NCI-H748 (cell line): ENCODE measurements at regions not wholly inside any gene's neighbourhood (a gene's known extent, or its start where the extent isn't known, plus 50 kb on each side); places are given as distances from the start of the nearest gene placed in this dataset.

Source experiments
- DNase-seq: peaks from one replicate; lab custom pipeline; 2025; ENCODE audit not compliant: unreplicated experiment; lab: John Stamatoyannopoulos, UW

GRCh38 chr1:165147799-165148198, 208.7 kb downstream of the LMX1A start:
- no peak for DNase-seq

GRCh38 chr1:165144757-165145397, 211.6 kb downstream of the LMX1A start:
- peak; percentile 75 for DNase-seq

- peak; percentile 45 for DNase-seq
Measured at GRCh38 chr1:165143437-165144065, 213.0 kb downstream of the LMX1A start.

GRCh38 chr1:165138960-165139359, 217.6 kb downstream of the LMX1A start:
- DNase-seq, result no peak

- DNase-seq, result no peak
Measured at GRCh38 chr1:165137551-165138316, 218.8 kb downstream of the LMX1A start.

- no peak for DNase-seq
Measured at GRCh38 chr1:165134431-165134830, 222.1 kb downstream of the LMX1A start.

GRCh38 chr1:165129568-165130164, 226.8 kb downstream of the LMX1A start:
- DNase-seq, result peak; percentile 88

GRCh38 chr1:165124772-165125171, 231.7 kb downstream of the LMX1A start:
- DNase-seq, result no peak

- peak; percentile 23 for DNase-seq
Measured at GRCh38 chr1:165119086-165119485, 237.4 kb downstream of the LMX1A start.

GRCh38 chr1:165117482-165117881, 239.0 kb downstream of the LMX1A start:
- DNase-seq, result no peak

- no peak for DNase-seq
Measured at GRCh38 chr1:165116732-165117131, 239.8 kb downstream of the LMX1A start.

- DNase-seq, result no peak
Measured at GRCh38 chr1:165116171-165116570, 240.3 kb downstream of the LMX1A start.

- no peak for DNase-seq
Measured at GRCh38 chr1:165114889-165115285, 241.6 kb downstream of the LMX1A start.

GRCh38 chr1:165114022-165114888, 242.3 kb downstream of the LMX1A start:
- peak; percentile 78 for DNase-seq

- DNase-seq, result no peak
Measured at GRCh38 chr1:165112260-165112659, 244.3 kb downstream of the LMX1A start.

- DNase-seq, result peak; percentile 93
Measured at GRCh38 chr1:165109013-165109412, 247.5 kb downstream of the LMX1A start.

- DNase-seq, result peak; percentile 8
Measured at GRCh38 chr1:165092542-165093162, 263.9 kb downstream of the LMX1A start.

GRCh38 chr1:165080253-165080896, 276.1 kb downstream of the LMX1A start:
- no peak for DNase-seq

- no peak for DNase-seq
Measured at GRCh38 chr1:165078391-165078790, 278.1 kb downstream of the LMX1A start.
